ENCODE measurements at regions not wholly inside any gene's neighbourhood (a gene's known extent, or its start where the extent isn't known, plus 50 kb on each side); places are given as distances from the start of the nearest gene placed in this dataset.

DNA sequence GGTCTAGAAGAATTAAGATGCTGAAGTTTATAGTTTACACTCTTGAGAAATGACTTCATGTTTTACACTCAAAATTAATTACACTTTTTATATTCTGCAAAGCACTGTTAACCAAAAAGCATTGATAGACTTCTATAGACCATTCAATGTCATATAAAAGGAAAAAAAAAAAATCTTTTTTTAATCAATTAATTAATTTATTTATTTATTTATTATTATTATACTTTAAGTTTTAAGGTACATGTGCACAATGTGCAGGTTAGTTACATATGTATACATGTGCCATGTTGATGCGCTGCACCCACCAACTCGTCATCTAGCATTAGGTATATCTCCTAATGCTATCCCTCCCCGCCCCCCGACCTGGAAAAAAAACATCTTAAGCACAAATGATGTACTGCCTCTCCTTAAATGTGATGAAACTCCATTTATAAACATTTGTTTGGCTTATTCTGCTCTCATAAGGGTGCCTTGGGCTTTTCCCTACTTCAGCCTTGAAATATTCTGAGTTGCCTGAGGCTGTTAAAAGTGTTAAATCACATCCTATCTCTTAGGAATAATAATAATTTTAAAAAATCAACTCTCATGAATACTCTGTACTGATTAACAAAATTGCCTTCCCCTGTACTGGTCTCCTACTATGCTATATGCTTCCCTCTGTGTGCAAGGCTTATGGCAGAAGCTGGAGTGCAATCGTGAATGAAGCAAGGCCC lies 466.9 kb downstream of the SOX2 start:
- FAIRE-seq, result no peak

DNA sequence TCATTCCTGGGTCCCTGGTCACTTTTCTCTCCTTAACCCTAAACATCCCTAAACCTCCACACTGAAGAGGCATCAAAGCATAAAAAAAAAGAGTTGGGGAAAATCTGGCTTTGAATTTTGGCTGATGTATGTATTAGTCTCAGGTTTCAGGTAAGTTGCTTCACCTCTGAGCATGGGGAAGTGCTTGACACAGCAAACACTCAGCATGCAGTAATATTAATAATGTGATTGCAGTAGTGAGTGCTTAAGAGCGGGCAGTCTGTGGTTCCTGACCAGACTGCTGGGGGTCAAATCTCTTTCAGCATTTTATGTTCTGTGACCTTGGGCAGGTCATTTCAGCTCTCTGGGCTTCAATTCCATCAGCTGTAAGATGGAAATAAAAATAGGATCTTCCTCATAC lies 467.9 kb downstream of the SOX2 start:
- no peak for FAIRE-seq
- no peak for DNase-seq (ENCODE audit: extremely low spot score, insufficient read length, low read depth)

More for the DNA sequence above, 466.9 kb downstream of the SOX2 start:
- DNase-seq (ENCODE audit: extremely low spot score, insufficient read length, low read depth), result no peak

DNA sequence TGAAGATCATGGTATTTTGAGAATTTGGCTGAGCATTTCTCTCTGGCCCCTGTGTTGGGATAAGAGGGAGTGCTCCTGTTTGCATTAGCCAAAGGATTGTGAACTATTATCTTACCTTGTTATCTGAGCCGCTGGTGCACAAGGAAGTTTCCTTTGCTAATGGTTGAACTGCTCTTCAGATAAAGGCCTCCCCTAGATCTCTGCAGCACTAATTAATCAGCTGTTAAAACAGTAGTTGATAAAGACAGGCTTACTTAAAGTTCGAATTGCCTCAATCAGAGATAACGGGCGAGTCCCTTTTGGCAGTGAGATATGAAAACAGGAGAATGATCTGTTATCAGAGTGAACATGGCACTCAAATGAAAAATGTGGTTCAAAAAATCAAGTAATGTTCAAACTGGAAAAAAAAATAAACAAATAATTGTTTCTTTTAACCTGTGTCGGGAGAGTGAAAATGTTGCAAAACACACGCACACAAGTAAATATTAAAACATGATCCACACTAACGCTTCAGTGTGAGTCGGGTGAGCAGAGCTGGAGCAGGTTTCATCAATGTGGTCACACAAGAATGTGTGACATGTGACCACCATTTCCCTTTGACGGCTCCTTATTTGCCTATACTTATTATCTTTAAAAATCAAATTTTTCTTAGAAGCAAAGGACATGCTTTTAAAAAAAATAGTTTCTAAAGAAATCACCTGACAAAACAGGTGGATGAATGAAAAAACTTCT lies 469.1 kb downstream of the SOX2 start:
- no peak for DNase-seq (ENCODE audit: extremely low spot score, insufficient read length, low read depth)
- no peak for FAIRE-seq

DNA sequence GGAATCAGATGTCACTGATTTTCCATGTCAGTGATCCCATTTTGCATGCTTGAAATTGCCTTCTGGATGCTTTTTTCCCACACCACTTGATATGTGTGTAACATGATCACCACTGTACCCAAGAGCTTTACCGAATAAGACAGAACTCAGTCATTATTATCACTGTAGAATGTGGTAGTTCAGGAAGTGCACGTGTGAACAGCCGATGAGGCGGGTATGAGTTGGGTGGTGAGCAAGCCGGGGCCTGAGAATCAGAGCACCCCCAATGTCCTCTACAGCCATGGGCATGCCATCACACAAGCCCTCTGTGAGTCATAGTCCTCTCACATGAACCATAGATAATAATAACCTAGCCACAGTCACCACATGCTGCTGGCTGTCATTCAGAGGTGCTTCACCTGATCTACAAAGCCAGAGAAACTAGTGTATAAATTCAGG lies 470.8 kb downstream of the SOX2 start:
- no peak for FAIRE-seq
- no peak for DNase-seq (ENCODE audit: extremely low spot score, insufficient read length, low read depth)

DNA sequence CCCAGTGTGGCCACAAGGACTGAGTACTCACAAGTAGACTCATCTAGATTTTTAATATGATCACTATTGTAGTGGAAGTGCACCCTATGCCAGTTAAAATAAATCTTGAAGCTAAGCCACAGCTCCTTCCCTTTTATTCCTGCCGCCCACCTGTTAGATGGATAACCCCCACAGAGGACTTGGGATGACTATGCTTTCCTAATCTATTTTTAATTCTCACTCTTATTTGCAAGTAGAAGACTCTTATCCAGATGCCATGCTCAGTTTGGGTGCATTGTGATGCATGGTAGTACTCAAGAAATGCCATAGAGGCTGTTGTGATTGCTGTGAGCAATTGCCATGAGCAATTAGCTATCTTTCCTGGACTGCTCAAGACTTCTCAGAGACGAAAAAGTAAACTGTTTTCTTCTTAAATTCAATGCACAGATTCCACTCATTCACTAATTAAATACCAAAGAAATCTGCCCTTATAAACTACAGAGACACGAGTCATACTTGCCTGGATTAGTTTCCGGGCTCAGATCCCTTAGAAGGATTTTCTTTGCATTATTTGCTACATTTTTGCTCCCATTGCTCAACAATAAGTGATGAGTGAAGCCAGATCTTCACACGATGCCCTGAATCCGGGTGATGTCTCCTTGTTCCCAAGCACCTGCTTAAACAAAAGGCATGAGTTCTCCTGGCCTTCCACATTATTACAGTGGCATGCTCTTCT lies 472.1 kb downstream of the SOX2 start:
- FAIRE-seq (no peak), DNase-seq (ENCODE audit: extremely low spot score, insufficient read length, low read depth) (no peak)

DNA sequence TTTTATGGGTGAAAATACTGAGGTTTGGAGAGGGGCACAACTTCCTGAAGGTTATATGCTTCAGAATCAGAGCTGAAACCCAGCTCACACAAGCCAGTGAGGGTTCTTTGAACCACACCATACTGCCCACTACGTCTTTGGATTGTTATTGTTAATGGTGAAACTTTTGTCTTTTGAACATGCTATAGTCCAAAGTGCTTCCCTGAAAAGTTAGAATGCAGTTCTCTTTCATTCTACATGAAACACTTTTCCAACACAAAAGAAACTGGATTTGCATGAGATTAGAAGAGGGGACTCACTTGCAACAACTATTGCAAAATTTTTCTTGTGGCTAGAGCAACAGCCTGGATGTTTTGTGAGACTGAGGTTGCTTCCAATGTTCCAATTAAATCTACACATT lies 473.6 kb downstream of the SOX2 start:
- FAIRE-seq, result no peak
- DNase-seq (ENCODE audit: extremely low spot score, insufficient read length, low read depth), result no peak

DNA sequence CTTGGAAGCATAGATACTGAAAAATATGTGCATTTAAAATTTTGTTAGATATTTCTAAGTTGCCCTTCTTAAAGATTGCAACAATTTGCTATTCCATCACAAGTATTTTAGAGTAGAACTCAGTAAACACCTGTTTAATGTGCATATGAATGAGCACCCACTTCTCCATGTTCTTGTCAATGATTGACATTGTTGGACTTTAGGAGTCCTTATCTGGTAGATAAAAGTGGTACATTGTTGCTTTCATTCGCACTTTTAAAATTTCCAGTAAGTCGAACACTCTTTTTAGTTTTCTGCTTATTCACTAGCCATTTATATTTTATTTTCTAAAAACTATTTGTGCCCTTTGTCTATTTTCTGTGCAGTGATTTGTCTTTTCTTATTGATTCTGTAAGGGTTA lies 478.3 kb downstream of the SOX2 start:
- FAIRE-seq (no peak), DNase-seq (ENCODE audit: extremely low spot score, insufficient read length, low read depth) (no peak)

DNA sequence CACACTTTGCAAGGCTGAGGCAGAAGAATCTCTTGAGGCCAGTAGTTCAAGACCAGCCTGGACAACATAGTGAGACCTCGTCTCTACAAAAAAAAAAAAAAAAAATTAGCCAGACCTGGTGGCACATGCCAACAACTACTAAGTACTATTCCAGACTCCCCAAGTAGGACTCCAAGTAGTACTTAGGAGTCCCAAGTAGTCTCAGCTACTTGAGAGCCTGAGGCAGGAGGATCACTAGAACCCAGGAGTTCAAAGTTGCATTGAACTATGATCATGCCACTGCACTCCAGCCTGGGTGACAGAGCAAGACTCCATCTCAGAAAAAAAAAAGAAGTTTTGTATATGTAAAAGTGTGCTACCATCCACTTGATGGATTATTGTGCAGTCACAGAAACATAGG lies 486.6 kb downstream of the SOX2 start:
- DNase-seq (ENCODE audit: extremely low spot score, insufficient read length, low read depth), result no peak
- FAIRE-seq, result no peak

DNA sequence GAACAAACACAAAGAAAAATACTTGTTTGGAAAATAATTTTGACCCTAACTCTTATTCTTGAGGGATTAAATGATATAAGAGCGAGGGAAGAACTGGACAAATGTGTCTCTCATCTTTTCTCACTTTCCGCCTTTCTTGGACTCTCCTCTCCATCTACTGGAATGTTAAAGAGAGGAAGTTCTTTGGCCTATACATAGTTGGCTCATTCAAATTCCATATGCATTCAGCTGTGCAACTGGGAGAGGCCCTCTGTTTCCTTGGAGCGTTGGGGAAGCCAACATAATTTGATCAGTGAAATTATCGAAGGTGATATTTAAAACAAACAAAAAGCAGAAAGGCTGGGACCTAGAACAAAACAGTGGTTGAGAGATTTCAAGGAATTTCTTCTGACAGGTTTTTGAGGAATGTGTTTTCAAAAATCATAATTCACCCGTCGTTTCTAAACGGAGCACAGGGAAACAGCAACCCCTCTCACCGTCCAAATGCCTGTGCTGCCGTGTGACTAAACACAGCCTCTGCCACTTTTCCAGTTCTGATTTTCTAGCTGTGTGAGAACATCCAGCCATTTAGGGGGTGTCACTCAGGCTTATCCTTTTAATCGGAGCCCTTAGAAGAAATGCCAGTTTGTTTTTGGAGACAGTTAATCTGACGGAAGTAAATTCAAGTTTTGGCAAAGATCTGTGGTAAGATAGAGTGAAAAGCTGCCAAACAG lies 489.9 kb downstream of the SOX2 start:
- no peak for DNase-seq (ENCODE audit: extremely low spot score, insufficient read length, low read depth)
- FAIRE-seq, result no peak

DNA sequence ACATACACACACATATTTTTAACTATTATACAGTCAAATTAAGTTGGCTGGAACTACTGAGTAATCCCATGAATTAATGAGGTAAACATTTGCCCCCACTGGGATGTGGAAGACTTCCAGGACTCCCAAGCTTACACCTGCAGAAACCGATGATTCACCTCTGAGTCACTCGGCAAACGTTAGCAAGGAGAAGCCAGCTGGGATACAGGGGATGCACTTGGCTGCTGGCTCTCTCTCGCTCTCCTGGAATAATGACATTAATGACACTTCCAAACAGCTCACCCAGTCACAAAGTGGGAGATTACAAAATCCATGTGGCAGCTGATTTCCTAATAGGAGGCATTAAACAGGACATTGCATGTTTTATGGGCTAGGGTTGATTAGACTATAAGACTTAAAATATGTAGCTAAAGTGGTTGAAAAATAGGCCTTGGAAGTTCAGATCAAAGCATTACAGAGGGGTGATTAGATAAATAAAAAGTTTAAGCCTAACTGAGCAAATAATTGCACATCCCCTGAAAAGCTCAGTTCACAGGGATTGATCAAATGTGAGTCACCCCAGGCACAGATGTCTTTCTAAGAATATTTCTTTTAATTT lies 500.9 kb downstream of the SOX2 start:
- DNase-seq (ENCODE audit: extremely low spot score, insufficient read length, low read depth) (no peak), FAIRE-seq (no peak)

DNA sequence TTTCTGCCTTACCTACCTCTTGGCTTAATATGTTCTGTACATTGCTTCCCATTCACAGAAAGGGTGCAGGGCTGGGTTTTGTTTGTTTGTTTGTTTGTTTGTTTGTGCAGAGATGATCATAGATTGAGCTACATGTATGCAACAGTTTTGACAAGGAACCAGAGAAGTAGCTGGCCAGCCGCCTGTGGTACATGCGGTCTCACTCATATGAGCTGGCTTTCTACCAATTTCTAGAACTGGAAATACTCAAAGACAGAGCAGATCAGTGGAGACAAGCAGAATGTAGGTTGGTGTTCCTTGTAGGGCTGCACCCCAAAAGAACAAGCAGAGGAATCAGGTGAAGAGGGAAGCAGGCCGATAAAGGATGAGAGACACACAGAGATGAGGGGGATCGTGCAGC lies 502.7 kb downstream of the SOX2 start:
- DNase-seq (ENCODE audit: extremely low spot score, insufficient read length, low read depth) (no peak), FAIRE-seq (no peak)

DNA sequence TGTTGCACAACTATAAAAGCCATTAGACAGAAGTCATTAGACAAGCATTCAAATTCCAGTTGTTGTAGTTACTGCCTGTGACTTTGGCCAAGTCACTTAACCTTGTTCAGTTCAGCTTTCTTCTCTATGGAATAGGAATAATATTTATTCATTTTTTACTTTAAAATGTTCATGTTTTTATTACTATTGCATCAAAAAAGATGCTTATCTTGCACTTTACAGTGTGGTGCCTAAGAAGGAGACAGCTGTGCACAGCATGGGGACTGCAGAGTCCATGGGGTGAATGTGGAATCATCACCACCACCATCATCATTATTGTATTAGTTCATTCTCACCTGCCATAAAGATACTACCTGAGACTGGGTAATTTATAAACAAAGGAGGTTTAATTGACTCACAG lies 504.2 kb downstream of the SOX2 start:
- FAIRE-seq (no peak), DNase-seq (ENCODE audit: extremely low spot score, insufficient read length, low read depth) (no peak)

DNA sequence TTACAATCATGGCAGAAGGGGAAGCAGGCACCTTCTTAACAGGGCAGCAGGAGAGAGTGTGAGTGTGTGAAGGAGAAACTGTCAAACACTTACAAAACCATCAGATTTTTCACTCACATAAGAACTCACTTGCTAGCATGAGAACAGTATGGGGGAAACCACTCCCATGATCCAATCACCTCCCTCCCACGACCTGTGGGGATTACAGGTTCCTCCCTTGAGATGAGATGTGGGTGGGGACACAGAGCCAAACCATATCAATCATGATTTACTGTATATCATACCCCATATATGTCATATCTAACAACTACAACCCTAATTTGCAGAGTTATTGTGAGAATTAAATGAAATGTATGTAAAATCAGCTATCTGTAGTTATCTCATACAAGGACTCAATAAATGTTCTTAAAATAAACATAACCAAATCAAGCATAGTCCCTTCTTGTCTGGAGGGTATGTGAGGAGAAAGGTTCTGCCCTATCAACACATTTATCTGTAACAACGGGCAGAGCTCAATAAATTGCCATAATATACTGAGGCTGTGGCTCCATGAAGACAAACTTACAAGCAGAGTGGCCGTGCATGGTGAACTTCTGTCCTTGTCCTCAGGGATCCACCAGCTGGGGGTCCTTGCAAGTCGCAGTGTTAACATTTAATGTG lies 504.7 kb downstream of the SOX2 start:
- DNase-seq (ENCODE audit: extremely low spot score, insufficient read length, low read depth) (no peak), FAIRE-seq (no peak)

DNA sequence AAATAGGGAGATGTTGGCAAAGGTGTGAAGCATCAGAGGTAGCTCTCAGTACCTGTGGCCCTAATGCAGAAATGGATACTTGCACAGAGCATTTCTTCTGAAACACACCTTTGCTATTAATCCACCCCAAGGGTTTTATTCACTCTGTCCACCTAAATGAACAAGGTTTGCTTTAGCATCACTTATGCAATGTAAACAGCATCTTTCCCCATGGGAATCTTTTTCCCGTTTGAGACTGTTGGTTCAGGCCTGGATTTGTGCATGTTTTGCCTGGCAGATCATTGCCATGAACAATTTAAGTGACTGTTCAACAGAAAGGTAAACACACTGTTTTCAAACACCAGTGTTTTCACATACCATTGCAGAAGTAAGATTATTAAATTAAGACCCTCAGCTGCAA lies 508.3 kb downstream of the SOX2 start:
- FAIRE-seq (no peak), DNase-seq (ENCODE audit: extremely low spot score, insufficient read length, low read depth) (no peak)

DNA sequence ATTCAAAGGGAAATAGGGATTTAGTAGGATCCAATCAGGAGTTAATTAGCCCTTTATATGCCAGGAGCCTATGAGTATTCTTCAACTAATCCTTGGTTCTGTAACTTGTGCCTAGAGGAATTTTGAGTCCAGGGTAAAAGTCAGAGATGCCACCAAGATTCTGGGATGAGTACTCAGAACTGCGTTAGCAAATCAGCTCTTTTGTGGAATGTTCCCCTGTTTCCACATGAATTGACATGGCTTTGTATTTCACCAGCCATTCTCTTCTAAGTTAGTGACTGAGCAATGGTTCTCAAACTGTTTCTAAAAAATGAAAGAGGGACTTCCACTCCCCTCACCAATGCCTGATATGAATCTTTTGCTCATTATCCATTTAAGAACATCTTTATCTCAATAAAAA lies 508.7 kb downstream of the SOX2 start:
- FAIRE-seq (no peak), DNase-seq (ENCODE audit: extremely low spot score, insufficient read length, low read depth) (no peak)

DNA sequence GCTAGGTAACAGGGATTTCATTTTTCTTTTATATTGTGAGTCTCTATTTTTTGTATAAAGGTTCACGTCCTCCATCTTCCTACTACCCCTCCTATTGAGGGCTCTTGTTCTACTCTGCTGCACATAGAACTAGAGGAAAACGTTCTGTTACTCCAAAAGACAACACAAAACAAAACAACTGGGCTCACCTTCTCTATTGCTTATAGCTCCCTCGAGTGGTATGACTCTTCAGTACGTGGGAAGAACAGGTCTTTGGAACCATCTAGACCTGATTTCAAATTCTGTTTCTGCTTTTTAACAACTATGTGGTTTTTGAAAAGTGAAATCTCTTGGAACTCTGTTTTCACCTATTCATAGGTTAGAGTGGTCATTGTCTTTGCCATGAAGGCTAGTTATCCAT lies 515.3 kb downstream of the SOX2 start:
- FAIRE-seq (no peak), DNase-seq (ENCODE audit: extremely low spot score, insufficient read length, low read depth) (no peak)

DNA sequence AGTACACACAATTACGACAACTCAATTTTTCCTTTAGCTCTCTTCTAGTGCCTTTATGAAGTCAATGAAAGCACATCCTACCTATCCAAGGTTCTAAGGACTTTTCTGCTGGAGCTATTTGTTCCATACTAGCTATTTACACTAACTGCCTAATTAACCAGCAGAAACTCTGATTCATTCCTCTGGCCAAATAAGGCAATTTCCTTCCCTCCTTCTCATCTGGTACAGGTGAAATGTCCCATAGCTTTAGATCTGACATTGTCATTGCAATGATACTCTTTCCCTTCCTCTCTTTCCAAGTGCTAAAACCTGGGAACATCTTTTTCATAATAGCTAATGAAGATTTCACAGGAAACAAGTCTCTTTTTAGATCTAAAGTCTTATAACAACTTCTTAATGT lies 521.7 kb downstream of the SOX2 start:
- DNase-seq (ENCODE audit: extremely low spot score, insufficient read length, low read depth), result no peak
- no peak for FAIRE-seq

DNA sequence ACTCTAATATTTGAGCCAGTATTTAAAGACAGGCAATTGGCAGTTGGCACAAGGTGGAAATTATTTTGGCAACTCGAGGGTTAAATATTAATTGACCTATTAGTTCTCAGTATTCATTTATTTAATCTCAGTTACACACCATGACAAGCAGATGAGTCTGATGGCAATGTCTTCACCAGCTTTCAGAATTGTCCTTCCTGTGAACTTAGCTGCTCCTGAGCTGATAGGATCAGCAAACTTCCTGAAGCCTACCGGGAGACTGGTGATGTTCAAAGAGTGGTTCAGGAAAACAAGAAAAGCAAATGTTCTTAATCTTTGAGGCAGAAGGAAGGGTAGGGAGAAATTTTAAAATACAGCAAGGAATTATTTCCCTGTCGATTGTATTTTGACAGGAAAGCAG lies 522.2 kb downstream of the SOX2 start:
- DNase-seq (ENCODE audit: extremely low spot score, insufficient read length, low read depth), result no peak
- FAIRE-seq, result no peak

DNA sequence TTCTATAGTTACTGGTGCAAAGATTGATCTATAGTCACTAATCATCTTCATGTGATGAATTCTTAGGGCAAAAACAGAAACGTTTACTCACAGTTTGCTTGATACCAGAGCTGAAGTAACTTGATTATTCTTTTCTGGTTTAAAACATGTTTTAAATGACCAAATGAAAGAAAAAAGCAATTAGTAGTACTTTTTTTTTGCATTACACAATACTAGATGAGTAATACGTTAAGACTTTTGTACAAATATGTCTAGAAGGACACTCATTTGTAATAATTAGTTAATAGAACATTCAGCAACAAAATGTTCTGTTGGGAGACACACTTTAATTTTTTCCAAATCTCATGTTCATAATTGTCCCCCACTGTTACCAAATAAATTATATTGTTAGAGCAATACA lies 523.2 kb downstream of the SOX2 start:
- FAIRE-seq (no peak), DNase-seq (ENCODE audit: extremely low spot score, insufficient read length, low read depth) (no peak)

DNA sequence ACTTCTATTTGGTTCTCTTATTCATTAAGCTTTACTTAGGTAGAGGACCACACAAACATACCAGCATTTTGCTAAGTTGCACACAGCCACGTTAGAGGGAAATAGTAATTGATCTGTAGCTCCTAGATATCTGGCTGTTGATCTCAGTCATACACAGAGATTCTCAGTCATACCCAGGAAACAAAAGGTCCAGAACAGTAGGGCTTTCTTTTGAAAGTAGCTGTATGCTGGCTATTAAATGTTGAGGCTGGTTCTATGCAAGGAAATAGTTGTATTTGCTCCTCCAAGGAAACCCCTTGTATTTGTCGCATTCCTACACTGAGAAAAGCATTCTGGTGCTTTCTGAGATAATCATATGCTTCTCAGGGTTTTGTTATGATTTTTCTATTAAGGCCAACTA lies 523.8 kb downstream of the SOX2 start:
- FAIRE-seq, result no peak
- no peak for DNase-seq (ENCODE audit: extremely low spot score, insufficient read length, low read depth)

All from GM18507 (cell line).